CD4-positive, alpha-beta T cell (primary cell): ENCODE measurements at regions not wholly inside any gene's neighbourhood (a gene's known extent, or its start where the extent isn't known, plus 50 kb on each side); places are given as distances from the start of the nearest gene placed in this dataset.

Source experiments
- ATAC-seq: fragments of 200-7000 bp; cut with Tn5 transposase; one replicate; pipeline ENCODE4 v1.10.0; 2022; ENCODE audit warnings: mild to moderate bottlenecking; ENCODE audit not compliant: poor library complexity
- CTCF ChIA-PET: fragments of 350-600 bp; sonication (Branson Sonifier 250); formaldehyde crosslinking; loops from one replicate; lab custom pipeline; 2021; ENCODE audit warnings: antibody characterized with exemption, inconsistent platforms; lab: Charles Lee
- POLR2A ChIA-PET: fragments of 350-600 bp; sonication (Branson Sonifier 250); formaldehyde crosslinking; loops from one replicate; lab custom pipeline; 2021; ENCODE audit warnings: antibody characterized with exemption, inconsistent platforms; lab: Charles Lee
- DNase-seq, 14 experiments: peaks; one replicate each; pipeline ENCODE4 v3.0.0-alpha.2; 2013 to 2020; ENCODE audit warnings: mixed read lengths in 2 of 14
- H3K27ac ChIP-seq, 2 donors: one replicate each; pipeline versions ENCODE4 v1.5.1 to v1.7.0; 2013; ENCODE audit warnings: low read length in 2 of 2, low read depth in 1 of 2, mild to moderate bottlenecking in 1 of 2
- H3K27me3 ChIP-seq, 2 experiments: 1 replicate in 1 of 2; 2 replicates in 1 of 2; pipeline versions ENCODE4 v1.6.1 to v1.7.0; 2013; ENCODE audit warnings: low read length in 2 of 2, control low read depth in 1 of 2, mild to moderate bottlenecking in 1 of 2, moderate library complexity in 1 of 2; ENCODE audit not compliant: insufficient read depth in 2 of 2, control insufficient read depth in 1 of 2
- H3K36me3 ChIP-seq: one replicate; pipeline ENCODE4 v1.6.1; 2013; ENCODE audit warnings: low read length, control low read depth; ENCODE audit not compliant: insufficient read depth
- H3K4me1 ChIP-seq: one replicate; pipeline ENCODE4 v1.6.1; 2013; ENCODE audit warnings: low read length, control low read depth; ENCODE audit not compliant: insufficient read depth
- H3K4me3 ChIP-seq: one replicate; pipeline ENCODE4 v1.5.1; 2013; ENCODE audit warnings: mild to moderate bottlenecking, low read length, moderate library complexity
- H3K9me3 ChIP-seq, 2 experiments: 1 replicate in 1 of 2; 2 replicates in 1 of 2; pipeline versions ENCODE4 v1.6.1 to v1.7.0; 2013; ENCODE audit warnings: low read length in 2 of 2, mild to moderate bottlenecking in 2 of 2, control low read depth in 1 of 2, moderate library complexity in 1 of 2; ENCODE audit not compliant: control insufficient read depth in 1 of 2, insufficient read depth in 1 of 2
- H3K27ac Mint-ChIP-seq: one replicate; pipeline ENCODE4 v1.8.0; 2020; ENCODE audit warnings: mixed read lengths
- H3K27me3 Mint-ChIP-seq: one replicate; pipeline ENCODE4 v1.8.0; 2021; ENCODE audit warnings: mixed read lengths
- H3K36me3 Mint-ChIP-seq: one replicate; pipeline ENCODE4 v1.8.0; 2021; ENCODE audit warnings: low read depth, mixed read lengths
- H3K4me1 Mint-ChIP-seq: one replicate; pipeline ENCODE4 v1.8.0; 2021; ENCODE audit warnings: low read depth, mixed read lengths
- H3K4me3 Mint-ChIP-seq: one replicate; pipeline ENCODE4 v1.8.0; 2020; ENCODE audit warnings: mild to moderate bottlenecking, mixed read lengths
- H3K9me3 Mint-ChIP-seq: one replicate; pipeline ENCODE4 v1.8.0; 2020; ENCODE audit warnings: mixed read lengths
- intact Hi-C, 2 experiments: fragments of 100-400 bp; cut with DNase I in 1 of 2; cut with micrococcal nuclease in 1 of 2; formaldehyde crosslinking; loops; one replicate each; pipeline versions ENCODE4 v1.15.1 to v1.9.0; 2023 to 2025; cut with DNase I, micrococcal nuclease
- TF ChIP-seq, protein P1 (sequence below): fragments of 200-600 bp; IDR thresholded peaks from one replicate; pipeline ENCODE4 v1.8.0; 2022; ENCODE audit warnings: antibody characterized with exemption, mild to moderate bottlenecking

DNA sequence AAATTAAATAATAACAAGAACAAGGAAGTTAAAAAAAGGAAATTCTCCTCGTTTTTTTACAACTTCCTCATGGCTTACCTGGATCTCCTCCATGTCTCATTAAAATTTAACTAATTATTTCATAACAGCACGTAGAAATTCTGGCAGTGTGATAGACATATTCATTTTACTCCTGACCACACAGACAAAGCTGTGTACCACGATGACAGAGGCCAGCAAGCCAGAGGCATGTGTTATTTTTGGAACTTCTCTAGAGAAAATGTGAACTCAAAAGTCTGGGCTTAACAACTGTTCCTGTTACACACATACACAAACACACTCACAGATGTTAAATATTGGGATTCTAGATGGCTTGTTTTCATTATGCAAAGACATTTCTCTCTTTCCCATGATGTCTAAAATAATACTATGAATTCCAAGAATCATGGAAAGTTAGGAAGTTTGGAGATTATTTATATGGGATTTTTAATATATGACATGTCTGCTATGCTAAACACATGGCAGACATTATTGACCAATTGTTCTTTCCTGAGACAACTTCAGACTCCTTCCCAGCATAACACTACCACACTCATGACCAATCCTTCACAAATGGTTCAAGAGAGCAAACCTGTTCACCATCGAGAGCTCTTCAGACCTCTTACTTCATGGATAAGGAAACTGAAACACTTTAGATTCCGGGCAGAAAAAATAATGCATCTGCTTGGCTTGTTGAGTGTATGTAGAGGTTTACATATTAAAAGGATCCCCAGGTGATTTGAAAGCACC is 158.7 kb downstream of the DACT1 start:
- no peaks in the 10 kb centered on the region for H3K36me3 Mint-ChIP-seq
- H3K9me3 Mint-ChIP-seq: no peaks in the 10 kb centered on the region
- intact Hi-C loops: no loop called here
- Histone ChIP-seq H3K4me1 (no peaks in the 10 kb centered on the region), H3K4me3 (no peak overlapping the region), H3K9me3 (no peaks in the 10 kb centered on the region), H3K36me3 (no peaks in the 10 kb centered on the region), H3K27ac (no peak overlapping the region), H3K27me3 (no peaks in the 10 kb centered on the region)
- DNase-seq (no peak), ATAC-seq (no peak)
- ChIA-PET POLR2A (no interaction called here), CTCF (no interaction called here)
- TF ChIP-seq, protein P1, sequence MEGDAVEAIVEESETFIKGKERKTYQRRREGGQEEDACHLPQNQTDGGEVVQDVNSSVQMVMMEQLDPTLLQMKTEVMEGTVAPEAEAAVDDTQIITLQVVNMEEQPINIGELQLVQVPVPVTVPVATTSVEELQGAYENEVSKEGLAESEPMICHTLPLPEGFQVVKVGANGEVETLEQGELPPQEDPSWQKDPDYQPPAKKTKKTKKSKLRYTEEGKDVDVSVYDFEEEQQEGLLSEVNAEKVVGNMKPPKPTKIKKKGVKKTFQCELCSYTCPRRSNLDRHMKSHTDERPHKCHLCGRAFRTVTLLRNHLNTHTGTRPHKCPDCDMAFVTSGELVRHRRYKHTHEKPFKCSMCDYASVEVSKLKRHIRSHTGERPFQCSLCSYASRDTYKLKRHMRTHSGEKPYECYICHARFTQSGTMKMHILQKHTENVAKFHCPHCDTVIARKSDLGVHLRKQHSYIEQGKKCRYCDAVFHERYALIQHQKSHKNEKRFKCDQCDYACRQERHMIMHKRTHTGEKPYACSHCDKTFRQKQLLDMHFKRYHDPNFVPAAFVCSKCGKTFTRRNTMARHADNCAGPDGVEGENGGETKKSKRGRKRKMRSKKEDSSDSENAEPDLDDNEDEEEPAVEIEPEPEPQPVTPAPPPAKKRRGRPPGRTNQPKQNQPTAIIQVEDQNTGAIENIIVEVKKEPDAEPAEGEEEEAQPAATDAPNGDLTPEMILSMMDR: no peak
- no peak overlapping the region for H3K4me3 Mint-ChIP-seq
- no peaks in the 10 kb centered on the region for H3K4me1 Mint-ChIP-seq
- no peaks in the 10 kb centered on the region for H3K27me3 Mint-ChIP-seq
- H3K27ac Mint-ChIP-seq: no peak overlapping the region

DNA sequence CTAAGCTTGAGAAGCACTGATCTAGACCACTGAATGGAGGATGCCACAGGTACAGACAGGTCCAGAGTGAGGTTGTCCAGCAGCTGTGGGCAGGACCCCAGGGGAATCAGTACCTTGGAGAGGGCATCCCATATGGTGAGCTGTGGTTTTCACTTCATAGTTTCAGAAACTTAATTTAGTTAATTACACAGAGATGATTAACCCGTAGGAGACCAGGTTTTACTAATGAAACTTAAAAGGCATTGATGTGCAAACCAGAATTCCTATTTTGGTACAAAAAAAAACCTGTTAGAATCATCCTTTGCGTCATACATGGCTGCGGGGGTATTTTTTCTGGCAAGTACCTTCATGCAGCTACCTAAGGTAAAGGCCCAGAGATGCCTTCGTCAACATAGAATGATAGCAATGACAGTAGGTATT is 159.3 kb downstream of the DACT1 start:
- no peak overlapping the region for H3K4me3 Mint-ChIP-seq
- no peaks in the 10 kb centered on the region for H3K36me3 Mint-ChIP-seq
- no peaks in the 10 kb centered on the region for H3K4me1 Mint-ChIP-seq
- Histone ChIP-seq H3K27ac (no peak overlapping the region), H3K4me3 (no peak overlapping the region), H3K27me3 (no peaks in the 10 kb centered on the region), H3K9me3 (no peaks in the 10 kb centered on the region), H3K4me1 (no peaks in the 10 kb centered on the region), H3K36me3 (no peaks in the 10 kb centered on the region)
- DNase-seq (no peak), ATAC-seq (no peak)
- ChIA-PET POLR2A (interaction anchor here (0.6 kb wide), 1 partner anchor 1309 kb away, joined by 4 read pairs; no protein-coding TSS in a partner anchor), CTCF (no interaction called here)
- no peaks in the 10 kb centered on the region for H3K27me3 Mint-ChIP-seq
- TF ChIP-seq, protein P1: no peak
- H3K27ac Mint-ChIP-seq: no peak overlapping the region
- no peaks in the 10 kb centered on the region for H3K9me3 Mint-ChIP-seq
- intact Hi-C loops: no loop called here

DNA sequence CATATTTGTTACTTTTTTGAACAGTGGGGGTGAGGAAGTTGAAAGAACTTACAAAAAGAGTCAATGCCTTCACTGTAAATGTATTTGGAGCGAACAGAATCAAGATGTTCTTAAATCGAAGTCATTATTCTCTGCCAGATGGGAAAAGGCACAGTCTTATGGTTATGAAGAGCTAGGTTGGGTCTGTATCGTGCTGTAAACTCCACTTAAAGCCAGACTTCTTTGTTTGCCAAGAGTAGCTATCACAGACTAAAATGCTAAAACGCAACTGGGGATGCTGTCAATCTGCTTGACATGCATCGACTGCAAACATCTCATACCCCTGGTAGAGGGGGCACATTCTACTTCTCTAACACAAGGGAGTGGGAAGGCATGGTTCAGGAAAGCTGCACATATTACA is 160.4 kb downstream of the DACT1 start:
- Mint-ChIP-seq H3K4me1 (no peaks in the 10 kb centered on the region), H3K27ac (no peak overlapping the region), H3K9me3 (peaks cover 2% of the 10 kb centered on the region), H3K4me3 (no peak overlapping the region), H3K36me3 (no peaks in the 10 kb centered on the region), H3K27me3 (peaks cover 8% of the 10 kb centered on the region)
- ATAC-seq: no peak
- ChIA-PET CTCF (no interaction called here), POLR2A (no interaction called here)
- intact Hi-C loops: no loop called here
- H3K4me1 ChIP-seq: no peaks in the 10 kb centered on the region
- no peaks in the 10 kb centered on the region for H3K9me3 ChIP-seq
- no peak for DNase-seq
- no peaks in the 10 kb centered on the region for H3K27me3 ChIP-seq
- H3K36me3 ChIP-seq: no peaks in the 10 kb centered on the region
- no peak overlapping the region for H3K4me3 ChIP-seq
- TF ChIP-seq, protein P1: no peak
- H3K27ac ChIP-seq: no peak overlapping the region
